GM19238 (cell line): ENCODE measurements at regions not wholly inside any gene's neighbourhood (a gene's known extent, or its start where the extent isn't known, plus 50 kb on each side); places are given as distances from the start of the nearest gene placed in this dataset.

Experiments used
- DNase-seq: peaks from one replicate; pipeline ENCODE4 v3.0.0; 2011; ENCODE audit warnings: low spot score; ENCODE audit not compliant: insufficient read length

- no peak for DNase-seq
Measured at GRCh38 chr5:173468821-173469251, 140.6 kb upstream of the STC2 start.

DNA sequence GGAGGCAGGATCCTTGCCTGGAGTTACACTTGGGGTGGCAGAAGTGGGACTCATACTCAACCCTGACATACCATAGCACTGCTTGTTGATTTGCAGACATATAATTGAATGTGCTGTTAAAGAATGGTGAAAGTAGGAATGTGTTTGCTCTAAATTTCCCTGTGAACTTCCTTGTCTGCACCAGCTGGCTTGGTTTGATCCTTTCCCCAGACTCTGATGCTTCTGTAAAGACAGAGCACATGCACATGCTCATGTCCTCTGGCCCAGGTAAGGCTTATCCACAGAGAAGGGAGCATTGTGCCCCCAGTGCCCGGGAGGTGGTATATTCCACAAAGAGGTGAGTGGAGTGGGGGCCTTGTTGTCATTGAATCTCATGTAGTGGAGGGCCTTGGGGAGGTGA lies 138.0 kb upstream of the STC2 start:
- no peak for DNase-seq

- DNase-seq, result no peak
Measured at GRCh38 chr5:173464813-173465212, 136.6 kb upstream of the STC2 start.

DNA sequence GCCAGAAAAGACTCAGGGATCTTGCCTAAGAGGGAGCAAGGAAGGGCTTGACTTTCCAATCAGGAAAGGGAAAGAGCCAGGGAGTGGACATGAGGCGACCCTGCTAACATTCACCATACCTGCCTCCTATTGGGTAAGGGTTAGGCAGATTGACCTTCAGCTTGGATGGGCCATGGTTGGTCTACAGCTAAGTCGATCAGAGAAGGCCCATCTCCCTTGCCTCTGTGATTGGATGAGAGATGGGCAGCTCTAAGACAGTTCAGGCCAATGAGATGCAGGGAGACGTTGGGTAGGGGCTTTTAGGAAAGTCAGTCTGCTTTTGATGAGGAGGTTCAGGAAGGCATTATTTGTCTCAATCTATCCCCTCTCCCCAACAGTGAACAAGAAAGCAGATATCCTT lies 135.0 kb upstream of the STC2 start:
- DNase-seq, result no peak

GRCh38 chr5:173458828-173459609 lies 130.8 kb upstream of the STC2 start:
- DNase-seq, result no peak

DNA sequence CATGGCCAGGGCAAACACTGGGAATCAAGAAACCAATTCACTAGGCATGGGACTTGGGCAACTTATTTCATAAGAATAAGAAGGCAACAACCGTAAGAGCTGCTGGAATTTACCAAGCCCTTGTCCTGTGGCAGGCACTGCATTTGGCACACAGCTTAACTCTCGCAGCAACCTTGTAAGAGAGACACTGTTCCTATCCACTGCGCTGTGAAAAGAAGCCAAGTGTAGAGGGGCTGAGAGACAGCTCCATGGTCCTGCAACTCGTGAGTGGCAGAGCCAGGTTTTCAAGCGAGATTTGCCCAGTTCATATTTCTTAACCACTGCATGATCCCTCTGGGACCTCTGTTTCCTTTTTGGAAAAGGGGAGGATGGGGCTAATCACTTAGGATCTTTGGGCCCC lies 129.3 kb upstream of the STC2 start:
- DNase-seq, result no peak

DNA sequence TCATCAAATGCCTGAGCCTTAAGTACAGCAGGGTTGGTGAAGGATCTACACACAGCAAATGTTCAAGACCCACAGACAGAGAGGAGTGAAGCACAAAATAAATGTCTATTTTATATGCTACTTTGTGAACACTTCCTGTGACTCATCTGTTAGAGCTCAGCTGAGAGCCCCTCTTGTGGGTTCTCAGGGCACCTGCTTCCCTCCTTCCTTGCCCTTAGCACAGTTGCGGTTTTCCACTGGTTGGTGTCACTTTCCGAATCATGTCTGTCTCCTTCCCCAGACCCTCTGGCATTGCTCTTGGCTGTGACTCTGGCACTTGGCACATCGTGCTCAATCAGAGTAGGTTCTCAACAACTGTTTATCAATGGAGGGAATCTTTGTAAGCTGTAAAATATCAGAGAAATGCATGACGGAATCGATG lies 128.5 kb upstream of the STC2 start:
- DNase-seq, result no peak

- DNase-seq, result no peak
Measured at GRCh38 chr5:173456181-173456580, 128.0 kb upstream of the STC2 start.

- no peak for DNase-seq
Measured at GRCh38 chr5:173455599-173455957, 127.4 kb upstream of the STC2 start.

- no peak for DNase-seq
Measured at GRCh38 chr5:173454736-173455598, 126.8 kb upstream of the STC2 start.

- no peak for DNase-seq
Measured at GRCh38 chr5:173454361-173454735, 126.1 kb upstream of the STC2 start.

DNA sequence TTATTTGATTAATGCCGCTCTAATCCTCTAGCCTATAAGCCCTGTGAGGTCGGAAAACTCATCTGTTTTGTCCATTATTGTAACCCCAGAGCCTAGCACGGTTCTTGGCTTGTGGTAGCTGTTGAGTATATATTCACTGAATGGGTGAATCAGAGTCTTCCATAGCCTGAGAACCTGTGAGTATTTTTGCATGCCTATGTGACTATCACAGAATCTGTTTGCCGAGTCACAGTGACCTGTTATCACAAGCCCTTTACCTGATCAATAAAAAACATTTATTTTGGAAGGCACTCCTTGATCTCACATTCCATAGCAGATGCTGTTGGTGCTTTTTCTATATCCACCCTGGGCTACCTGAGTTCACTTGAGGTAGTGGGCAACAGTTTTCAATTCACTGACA lies 125.0 kb upstream of the STC2 start:
- no peak for DNase-seq

- no peak for DNase-seq
Measured at GRCh38 chr5:173452119-173452905, 124.1 kb upstream of the STC2 start.

- DNase-seq, result no peak
Measured at GRCh38 chr5:173451651-173452050, 123.4 kb upstream of the STC2 start.

DNA sequence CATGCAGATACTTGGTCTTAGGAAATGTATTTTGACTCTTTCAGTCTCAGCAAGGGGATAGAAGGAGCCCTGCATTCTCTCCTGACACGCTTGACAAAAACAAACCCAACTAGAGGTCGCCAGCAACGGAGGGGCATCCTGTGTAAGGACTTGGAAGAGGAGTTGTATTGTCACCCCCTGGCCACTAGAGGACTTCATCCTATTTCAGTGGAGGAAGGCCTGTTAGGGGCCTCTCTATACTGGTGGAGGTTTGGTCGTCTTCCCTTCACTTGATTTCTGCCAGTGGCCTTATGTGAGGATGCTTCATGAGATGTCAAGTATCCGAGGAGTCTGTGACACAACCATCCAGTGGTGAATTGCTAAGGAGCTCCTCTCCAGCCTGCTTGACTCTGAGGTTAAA lies 122.8 kb upstream of the STC2 start:
- peak; percentile 44 for DNase-seq

- no peak for DNase-seq
Measured at GRCh38 chr5:173450188-173450587, 122.0 kb upstream of the STC2 start.

DNA sequence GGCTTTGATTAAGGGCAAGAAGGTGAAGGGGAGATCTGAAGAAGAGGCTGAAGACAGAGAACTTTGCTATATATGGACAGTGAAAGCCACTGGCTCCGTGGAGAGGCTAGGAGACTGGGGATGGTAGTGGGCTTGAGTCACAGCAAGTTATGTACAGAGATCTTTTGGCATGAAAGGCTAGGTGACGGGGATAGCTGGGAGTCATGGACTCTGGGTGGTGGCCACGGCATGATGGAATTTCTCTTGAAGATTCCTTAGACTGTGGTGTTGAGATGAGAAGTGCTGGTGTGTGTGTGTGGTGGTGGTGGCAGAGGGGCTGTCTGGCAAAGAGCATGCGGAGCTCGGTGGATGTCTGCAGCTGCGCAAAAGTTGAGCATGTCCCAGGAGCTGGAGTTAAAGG lies 120.6 kb upstream of the STC2 start:
- no peak for DNase-seq

DNA sequence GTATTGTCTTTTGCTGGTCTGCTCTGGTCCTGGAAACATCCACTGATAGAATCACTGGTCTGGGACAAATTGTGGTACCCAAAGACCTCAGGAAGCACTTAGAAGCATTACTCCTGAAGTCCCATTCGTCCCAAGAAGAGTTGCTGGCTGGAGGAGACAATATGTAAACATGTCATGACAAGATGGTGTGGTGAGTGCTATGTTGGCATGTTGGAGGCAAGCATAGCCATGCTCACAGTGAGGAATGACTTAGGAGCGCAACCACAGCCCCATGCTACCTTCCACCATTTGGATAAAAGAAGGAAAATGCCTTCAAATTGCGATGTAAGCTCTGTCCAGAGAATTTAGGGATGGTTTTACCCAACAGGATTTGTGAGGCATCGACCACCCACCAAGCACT lies 115.8 kb upstream of the STC2 start:
- DNase-seq, result no peak

DNA sequence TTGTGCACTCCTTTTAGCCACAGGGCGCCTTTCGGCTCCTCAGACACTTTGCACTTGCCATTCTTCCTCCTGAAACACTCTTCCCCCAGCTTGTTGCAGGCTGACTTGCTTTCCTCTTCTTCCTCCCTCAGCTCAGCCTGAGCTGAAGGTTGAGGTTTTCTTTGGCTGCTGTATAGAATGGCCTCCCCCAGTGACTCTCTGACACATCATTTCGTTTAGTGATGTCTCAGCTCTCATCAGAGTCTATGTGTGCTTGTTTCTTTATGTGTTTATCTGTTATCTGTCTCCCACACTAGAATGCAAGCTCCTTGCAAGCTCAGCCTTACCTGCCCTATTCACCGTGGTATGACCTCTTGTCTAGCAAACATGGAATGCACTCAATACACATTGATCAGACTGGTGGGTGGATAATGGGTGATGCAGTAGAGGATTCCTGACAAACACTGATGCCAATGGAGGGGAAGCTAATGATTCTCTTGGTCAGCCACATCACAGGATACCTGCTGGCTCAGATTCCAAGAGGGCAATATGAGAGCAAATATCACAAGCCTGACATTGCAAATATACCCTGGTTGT lies 112.9 kb upstream of the STC2 start:
- no peak for DNase-seq

- no peak for DNase-seq
Measured at GRCh38 chr5:173438951-173439350, 110.7 kb upstream of the STC2 start.

- no peak for DNase-seq
Measured at GRCh38 chr5:173435447-173435846, 107.2 kb upstream of the STC2 start.

GRCh38 chr5:173434270-173434669 lies 106.1 kb upstream of the STC2 start:
- no peak for DNase-seq
